AG10803 (cell line): ENCODE measurements at regions not wholly inside any gene's neighbourhood (a gene's known extent, or its start where the extent isn't known, plus 50 kb on each side); places are given as distances from the start of the nearest gene placed in this dataset.

ENCODE experiments used
- DNase-seq: peaks from one replicate; pipeline ENCODE4 v3.0.0; 2010; ENCODE audit warnings: low read depth
- H3K4me3 ChIP-seq: 2 replicates; pipeline ENCODE4 v1.5.1; 2011; ENCODE audit warnings: mild to moderate bottlenecking, low read length, control low read depth
- CTCF ChIP-seq: conservative IDR thresholded peaks from 2 replicates; pipeline ENCODE4 v1.5.1; 2011; ENCODE audit warnings: mild to moderate bottlenecking, low read length, control low read depth, inconsistent platforms

GRCh38 chr6:168901076-168901475 lies 352.6 kb downstream of the THBS2 start:
- DNase-seq = no peak
- TF ChIP-seq CTCF = no peak
- H3K4me3 ChIP-seq = no peak overlapping the region

GRCh38 chr6:168896321-168896720 lies 357.3 kb downstream of the THBS2 start:
- TF ChIP-seq CTCF = no peak

DNA sequence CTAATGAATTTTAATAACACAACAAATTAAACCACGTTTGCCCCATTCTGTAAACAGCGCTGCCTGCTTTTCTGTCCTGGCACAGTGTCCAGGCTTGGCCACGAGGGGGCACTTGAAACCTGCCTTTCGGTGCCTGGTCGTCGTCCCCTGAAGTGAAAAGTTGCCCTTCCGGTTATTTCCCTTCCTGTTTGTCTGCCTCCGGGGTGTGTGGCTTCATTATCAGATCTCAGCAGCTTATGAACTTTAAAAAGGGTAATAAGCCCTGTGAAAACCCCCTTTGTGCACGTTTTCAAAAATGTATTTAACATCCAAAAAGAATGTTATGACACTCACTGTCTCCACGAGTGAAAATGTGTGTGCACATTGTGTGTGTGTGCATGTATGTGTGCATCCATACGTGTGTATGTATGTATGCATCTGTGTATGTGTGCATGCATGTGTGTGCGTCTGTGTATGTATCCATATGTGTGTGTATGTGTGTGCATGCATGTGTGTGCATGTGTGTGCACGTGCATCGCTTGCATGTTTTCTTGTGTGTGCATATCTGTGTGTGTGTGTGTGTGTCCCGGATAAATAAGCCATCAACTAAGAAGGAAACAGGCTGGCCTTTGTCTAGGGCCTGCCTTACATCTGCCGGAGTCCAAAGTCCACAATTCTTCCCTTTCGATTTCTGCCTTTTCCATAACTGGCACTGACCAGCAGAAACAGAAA lies 358.4 kb downstream of the THBS2 start:
- peak; percentile 69 for DNase-seq
- peak overlapping the region; percentile 32 for H3K4me3 ChIP-seq
- peak; percentile 99 for TF ChIP-seq CTCF

More at GRCh38 chr6:168896321-168896720, 357.3 kb downstream of the THBS2 start:
- no peak overlapping the region for H3K4me3 ChIP-seq
- no peak for DNase-seq

GRCh38 chr6:168892031-168892430 lies 361.6 kb downstream of the THBS2 start:
- DNase-seq = no peak
- no peak overlapping the region for H3K4me3 ChIP-seq
- TF ChIP-seq CTCF = no peak

DNA sequence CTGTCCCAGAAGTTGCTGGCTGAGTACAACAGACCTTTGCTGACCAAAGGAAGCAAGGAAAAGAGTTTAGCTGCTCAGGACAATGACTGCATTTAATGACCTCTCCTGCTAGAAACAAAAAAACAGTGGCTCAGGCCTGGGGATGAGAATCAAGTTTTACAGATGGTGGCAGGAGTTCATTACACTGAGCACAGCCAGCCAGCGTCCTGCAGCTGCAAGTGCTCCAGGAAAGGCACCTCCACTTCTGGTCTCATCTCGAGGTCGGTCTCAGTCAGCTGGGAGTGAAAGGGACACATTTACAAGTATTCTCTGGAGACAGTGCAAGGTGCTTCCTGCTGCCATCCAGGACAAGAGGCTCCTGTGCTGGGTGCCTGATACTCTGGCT lies 362.7 kb downstream of the THBS2 start:
- no peak overlapping the region for H3K4me3 ChIP-seq
- TF ChIP-seq CTCF = no peak
- DNase-seq = no peak

- no peak overlapping the region for H3K4me3 ChIP-seq
- TF ChIP-seq CTCF = no peak
- no peak for DNase-seq
Observed at GRCh38 chr6:168890306-168890980, 363.2 kb downstream of the THBS2 start.

DNA sequence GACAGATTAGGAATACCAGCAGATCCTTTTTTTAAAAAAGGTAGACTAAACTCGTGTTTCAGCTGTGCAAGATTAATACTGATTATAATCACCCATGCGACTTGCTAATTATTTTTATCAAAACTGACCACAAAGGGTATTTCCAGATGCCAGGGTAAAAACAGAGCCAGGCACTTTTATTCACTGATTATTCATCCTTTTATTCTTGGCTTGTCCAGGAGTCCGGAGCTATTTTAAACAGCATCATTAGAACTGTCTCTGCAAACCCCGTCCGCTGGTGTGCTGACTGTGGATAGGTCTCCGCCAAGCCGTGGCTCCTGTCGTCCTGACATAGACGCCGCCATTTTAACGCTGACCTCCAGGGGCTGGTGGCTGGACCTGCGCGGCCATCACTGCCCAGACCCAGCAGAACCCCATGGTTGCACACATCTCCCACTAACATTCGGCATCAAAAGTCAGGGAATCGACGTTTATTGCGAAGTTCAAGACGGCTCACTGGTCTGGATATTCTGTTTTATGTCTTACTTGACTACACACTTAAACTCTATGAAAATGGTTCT lies 364.8 kb downstream of the THBS2 start:
- no peak overlapping the region for H3K4me3 ChIP-seq
- TF ChIP-seq CTCF = no peak
- no peak for DNase-seq
